Endometrial microvascular endothelial cells (primary cell): ENCODE measurements at regions not wholly inside any gene's neighbourhood (a gene's known extent, or its start where the extent isn't known, plus 50 kb on each side); places are given as distances from the start of the nearest gene placed in this dataset.

Experiments used
- in situ Hi-C: cut with HindIII; loops from 2 replicates; pipeline ENCODE4 v1.10.0; 2017; ENCODE audit warnings: low sequenced_read_pairs, low pct_unique_long_range_greater_than_20kb; ENCODE audit errors: inconsistent ontology term

DNA sequence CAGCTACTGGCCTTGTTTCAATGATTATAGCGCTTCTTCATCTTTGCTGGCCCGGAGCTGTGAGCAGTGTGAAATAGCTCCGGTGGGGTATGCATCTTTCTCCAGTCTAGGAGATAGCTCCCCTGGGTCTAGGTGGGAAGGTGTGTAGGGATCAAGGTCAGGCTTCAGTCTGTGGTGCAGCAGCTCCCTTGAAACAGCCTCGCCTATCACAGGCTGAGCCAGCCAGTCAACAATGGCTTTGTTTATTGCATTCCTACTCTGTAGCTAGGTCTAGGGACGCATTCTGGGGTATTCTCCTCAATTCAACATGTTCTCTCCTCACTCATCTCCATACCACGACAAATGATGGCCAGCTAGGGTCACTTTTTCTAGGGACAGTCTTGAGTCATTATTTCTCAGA is 646.8 kb upstream of the IGFBP3 start:
- in situ Hi-C loops = no loop called here

DNA sequence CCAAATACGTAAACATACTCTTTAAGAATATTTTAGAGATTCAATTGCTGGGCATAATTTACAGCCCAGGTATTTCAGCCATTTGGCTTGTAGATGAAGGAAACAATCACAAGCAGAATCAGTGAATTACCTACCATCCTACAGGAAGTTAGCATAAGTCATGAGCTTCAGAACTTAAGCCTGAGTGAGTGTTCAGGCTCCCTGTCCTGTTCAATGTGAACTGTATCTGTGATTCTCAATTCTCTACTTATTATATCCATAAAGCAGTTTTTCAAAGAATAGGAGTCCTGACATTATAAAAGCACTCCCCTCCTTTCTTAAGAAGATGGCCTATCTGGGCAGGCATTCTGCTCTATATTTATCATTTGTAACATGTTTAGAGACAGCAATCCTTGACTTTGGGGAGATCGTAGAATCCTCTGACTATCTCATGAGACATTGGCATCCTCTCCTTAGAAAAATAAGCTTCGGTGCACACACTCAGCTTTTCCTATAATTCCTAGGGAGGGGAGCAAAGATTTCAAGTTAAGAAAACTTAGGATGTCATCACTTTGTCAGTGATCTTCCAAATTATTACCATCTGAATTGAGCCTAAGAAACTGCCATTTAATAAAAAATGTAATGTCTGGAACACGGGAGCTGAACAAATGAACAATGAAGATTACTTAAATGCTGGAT is 645.2 kb upstream of the IGFBP3 start:
- in situ Hi-C loops = no loop called here

DNA sequence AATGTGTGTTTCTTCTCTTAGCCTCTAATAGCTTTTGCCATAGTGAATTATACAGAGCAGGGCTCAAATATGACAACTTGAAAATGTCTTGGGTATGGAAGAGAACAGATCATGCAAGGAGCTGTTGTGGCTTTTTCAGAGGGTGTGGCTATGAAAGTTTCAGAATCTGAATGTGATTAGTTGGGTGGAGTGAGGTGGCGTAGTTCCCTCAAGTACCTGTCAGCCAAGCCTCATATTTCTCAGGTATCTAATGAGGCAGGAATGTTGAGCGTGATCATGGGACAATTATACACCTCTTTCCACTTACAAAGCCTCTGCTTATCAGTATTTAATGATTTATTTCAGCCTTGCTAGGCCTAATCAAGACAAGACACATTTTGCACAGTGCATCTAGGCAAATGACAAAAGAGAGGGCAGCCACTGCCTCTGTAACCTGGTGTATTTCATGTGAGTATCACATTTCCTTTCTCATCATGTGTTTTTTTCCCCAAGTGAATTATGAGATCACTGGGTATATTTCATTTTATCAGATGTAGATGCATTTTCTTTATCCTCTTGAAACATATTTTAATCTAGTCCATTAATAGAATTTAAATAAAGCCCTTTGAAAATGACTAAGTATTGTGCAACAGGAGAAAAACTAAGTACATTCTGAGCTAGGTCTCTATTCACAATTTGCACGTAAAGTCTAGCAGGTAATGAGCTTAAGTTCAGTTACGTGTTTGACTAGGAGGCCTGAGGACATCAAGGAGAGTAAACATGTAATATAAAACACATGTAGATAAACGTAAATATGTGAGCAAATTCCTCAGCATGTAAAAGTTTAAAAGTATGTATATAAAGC is 644.4 kb upstream of the IGFBP3 start:
- in situ Hi-C loops = no loop called here

DNA sequence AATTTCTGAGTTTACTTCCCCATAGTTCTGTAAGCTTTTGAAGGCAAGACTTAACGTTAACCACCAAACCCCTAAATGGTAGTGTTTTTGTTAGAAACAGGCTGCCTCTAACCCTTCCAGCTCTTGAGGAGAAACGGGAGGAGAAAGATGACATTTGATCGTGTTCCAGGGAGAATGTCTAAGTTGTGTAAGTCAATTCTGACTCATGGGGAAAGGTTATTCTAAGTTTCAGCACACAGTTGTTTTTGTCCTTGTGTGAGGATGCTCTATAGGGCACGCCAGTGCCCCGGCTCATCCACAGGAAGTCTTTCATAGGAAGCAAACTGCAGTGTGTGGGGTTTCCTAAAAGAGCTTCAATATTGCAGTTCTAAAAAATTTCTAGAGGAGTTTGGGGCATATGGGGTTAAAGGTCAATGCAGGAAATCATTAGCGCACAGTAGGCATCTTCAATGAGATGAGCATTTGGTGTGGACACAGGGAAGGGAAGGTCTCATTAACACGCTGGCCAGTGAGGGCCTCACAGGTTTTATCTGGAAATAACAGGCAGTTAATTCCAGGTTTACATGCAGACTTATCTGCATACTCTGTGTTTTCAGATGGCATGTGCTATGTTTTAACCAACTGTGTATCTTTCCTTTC is 638.2 kb upstream of the IGFBP3 start:
- in situ Hi-C loops = no loop called here

DNA sequence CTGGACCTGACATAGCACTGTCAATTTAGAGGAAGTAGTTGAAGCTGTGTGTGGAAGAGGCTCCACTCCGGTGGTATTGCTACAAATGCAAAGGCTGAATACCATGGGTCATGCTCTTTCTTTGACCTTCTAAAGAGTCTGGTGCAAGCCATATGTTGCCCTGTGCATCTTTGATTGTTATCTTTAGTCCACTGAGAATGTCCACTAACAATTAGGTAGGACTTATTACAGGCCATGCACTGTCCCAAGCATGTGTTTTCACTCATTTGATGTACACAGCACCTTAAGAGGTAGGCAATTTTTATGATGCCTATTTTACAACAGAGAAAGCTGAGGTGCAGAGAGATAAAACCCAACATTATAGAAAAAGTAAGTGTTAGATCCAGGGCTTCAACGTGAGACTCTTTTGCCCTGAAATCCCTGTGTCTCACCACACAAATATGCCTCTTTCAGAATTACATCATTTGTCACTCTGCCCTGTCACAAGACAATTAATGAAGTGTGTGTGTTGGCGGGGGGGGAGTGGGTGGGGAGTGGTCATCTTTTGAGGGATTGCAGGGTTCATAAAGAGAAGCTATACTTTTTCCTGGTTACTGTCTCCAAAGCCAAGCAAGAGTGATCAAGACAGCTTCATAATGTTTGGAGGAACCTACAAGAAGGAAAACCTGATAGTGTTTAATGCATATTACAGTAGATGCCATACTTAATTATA is 637.6 kb upstream of the IGFBP3 start:
- in situ Hi-C loops = no loop called here

DNA sequence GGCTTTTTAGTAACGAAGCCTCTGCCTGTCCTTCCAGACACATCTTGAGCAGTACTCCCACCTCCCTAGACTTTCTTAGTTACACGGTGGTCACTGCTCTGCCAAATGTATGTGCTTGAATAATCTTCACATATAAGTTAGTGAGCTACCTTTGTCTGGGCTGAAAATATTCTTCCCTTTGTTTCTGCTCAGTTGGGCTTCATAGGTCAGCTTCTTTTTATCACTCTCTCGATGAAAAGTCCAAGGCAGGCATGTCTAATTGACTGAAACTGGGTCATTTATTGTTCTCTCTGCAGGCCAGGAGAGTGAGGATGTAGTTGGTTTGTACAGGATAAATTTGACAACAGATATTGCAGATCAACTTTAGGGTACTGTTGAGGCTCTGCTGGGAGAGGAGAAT is 636.7 kb upstream of the IGFBP3 start:
- in situ Hi-C loops = no loop called here

DNA sequence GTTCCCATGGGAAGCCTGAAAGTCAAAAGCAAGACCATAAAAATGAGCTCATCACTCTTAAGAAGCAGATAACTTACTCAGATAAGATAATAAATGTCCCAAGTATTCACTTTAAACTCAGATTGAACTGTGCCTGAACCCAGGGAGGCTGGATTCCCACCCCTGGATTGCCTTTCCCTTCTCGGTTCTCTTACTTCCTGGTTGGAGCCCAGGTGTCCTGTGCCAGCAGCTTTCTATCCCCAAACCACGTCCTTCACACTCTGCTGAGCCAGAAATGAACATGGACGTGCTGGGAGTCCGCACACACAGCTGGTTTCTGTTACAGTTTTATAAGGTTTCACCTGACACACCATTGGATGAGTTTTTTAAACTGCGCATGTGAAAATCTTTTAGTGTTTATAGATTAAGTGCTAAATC is 636.2 kb upstream of the IGFBP3 start:
- in situ Hi-C loops = no loop called here

DNA sequence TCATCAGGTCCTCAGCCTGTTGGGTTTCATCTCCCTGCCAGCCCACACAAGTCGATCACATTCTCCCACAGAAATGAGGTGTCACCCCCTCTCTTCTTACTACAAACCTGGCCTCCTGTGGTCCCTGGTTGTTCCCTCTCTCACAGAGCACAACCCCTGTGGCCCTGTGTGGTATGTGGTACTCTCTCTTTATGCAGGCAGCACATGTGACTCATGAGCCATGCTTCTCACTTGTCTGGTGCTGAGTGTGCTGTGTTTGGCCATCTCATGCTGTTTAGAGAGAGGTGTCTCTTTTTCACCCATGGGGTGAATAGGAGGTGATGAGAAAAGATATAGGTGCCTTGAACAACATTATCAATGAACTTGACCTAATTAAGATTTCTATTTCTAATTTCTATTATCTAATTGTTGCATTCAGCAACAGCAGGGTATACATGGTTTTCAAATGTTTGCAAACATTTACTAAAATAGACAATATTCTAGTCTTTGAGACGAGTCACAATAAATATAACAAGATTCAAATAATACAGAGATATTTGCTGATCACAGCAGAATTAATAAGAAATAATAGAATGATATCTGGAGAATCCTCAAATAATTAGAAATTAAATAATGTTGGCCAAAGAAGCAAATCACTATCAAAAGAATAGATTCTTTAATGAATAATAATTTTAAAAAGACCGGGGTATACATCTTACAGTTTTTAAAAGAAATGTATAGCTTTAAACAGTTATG is 633.8 kb upstream of the IGFBP3 start:
- in situ Hi-C loops = no loop called here

DNA sequence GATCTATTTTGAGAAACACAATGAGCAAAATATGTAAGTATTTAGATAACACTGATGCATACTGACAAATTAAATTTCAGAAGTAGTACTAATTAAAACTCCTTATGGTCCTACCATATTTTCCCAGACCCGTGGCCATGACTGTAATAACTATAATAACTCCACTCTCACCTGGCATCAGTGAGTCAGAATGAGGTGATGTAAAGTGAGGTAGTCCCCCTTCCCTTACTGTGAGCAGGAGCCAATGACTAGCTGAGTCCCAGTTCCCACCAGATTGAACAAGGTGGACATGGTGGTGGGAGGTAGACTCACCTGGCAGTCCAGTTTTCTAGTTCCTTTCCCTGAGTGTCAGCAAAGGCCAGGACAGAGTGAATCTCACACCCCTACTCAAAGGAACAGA is 630.5 kb upstream of the IGFBP3 start:
- in situ Hi-C loops = no loop called here

DNA sequence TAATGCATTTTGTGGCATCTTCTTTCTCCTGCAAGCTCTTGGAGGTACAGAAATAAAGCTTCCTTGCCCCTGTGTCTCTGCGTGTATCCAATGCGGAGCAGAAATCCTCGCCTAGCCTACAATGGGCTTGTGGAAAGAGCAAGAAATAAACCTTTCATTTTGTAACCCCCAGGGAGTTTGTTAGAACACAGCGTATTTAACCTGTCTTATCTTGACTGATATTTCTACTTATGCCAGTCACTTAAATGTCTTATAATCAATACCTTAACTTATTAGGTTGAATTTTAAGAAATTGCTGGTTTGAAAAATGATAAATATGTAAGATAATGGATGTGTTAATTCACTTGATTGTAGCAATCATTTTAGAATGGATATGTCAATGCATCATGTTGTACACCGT is 629.8 kb upstream of the IGFBP3 start:
- in situ Hi-C loops = no loop called here

DNA sequence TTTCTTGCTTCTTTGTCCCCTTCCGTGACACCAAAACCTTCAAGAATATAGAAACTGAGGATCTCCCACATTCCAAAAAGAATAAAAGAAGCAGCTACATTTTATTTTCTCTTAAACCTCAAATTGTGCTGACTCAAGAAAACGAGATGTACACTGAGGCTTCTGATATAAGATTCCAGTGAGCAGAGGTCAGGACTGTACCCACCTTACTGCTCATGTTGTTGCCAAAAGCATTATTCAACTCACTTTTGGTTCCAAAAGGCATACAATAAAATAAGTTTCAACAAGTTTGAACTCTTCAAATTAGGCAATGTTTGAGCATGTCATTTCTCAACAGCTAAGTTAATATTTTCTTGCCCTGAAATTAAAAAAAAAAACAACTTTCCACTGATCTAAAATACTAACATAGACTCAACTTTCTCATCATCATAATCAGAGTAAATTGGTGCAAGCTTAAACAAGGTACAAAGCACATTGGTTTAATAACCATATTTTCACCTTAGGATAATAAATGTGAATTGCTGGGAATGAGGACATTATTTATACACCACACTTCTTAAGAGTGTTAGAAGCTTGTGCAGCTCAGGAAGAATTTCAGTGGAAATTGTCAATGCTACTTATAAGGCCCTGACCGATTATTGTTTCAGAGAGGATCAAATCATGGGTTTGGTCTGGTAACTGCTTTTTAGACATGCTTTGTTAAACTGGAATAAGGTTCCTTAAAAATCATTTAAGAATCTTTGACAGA is 629.0 kb upstream of the IGFBP3 start:
- in situ Hi-C loops = no loop called here

DNA sequence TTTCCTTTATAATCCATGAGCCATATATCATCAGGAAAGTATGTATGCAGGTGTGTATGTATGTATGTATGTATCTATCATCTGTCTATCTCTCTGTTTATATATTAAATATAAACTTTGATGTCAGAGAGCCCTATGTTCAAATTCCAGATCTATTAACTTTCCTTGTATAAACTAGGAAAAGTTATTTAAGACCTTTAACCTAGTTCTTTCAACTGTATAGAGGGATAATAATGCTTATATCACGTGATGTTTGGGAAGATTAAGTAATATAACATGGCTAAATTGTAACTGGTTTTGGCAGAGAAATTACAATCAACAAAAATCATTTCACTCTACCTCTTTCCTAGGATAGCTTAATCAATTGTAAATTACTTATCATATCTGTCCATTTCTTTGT is 628.3 kb upstream of the IGFBP3 start:
- in situ Hi-C loops = no loop called here

DNA sequence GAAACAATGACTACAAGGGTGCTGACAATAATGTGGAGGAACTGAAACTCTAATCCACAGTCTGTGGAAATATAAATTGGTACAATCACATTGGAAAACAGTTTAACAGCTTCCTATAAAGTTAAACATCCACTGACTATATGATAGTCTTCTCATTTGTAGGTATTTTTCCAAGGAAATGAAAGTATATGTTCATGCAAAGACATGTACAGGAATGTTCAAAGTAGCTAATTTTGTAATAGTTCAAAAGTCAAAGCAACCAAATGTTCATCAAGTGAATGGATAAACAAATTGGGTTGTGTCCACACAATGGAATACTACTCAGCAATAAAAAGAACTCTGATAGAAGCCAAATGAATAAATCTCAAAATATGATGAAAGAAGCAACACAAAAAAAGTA is 626.0 kb upstream of the IGFBP3 start:
- in situ Hi-C loops = no loop called here

DNA sequence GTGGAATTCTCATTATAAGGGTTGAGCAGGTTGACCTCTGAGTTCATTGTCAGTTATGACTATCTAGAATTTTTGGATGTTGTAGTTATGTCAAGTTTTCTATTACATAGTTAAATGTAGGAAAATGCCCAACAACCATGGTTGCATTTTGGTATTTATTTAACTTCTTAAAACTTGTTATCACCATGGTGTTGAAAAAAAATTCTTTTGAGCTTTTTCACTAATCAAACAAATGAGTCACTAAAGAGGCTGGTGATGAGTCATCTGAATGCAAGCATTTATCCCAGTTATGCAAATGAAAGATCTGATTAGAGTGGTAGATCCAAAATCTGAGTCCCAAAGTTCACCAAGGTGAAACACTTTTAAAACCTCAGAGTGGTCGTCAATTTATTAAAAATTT is 624.7 kb upstream of the IGFBP3 start:
- in situ Hi-C loops = no loop called here

DNA sequence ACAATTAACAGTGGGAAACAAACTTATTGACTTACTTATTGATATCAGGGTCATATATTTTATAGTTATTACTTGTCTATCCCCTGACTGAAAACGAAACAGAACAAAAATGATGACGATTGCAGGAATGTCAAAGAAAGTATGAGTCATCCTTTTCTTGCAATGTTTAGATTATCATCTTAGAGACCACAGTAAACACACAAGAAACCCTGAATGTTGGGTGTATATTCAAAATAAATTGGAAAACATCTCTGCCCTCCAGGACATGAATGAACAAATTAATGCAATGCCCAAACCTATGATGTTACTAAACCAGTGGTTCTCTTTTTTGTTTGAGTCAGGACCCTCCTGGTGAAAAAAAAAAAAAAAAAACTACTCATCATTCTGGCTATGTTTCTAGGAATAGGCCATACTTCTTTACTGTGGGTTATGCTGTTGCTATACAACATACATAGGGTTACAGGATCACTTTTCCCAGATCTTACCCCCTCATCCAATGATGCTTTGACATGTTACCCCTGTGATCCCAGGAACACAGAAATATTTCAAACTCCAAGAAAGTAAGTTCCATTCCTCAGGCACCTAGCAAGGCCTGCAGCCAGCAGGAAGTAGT is 623.4 kb upstream of the IGFBP3 start:
- in situ Hi-C loops = no loop called here

DNA sequence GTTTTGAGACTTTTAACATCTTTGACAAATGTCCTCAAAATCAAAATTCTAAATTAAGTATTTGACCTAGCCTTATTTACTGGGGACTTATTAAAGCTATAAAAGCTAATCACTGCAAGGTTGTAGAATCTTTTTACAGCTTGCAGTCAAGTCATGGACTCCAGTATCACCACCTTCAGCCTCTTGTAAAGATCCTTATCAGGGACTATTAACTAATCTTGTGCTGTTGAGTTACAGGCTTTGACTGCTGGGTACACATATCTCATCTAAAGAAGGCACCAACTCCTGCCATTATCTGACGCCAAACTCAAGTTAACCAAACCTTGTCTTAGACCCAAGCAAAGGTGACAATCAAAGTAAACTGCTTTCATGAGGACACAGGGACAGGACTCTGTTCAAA is 621.0 kb upstream of the IGFBP3 start:
- in situ Hi-C loops = no loop called here

DNA sequence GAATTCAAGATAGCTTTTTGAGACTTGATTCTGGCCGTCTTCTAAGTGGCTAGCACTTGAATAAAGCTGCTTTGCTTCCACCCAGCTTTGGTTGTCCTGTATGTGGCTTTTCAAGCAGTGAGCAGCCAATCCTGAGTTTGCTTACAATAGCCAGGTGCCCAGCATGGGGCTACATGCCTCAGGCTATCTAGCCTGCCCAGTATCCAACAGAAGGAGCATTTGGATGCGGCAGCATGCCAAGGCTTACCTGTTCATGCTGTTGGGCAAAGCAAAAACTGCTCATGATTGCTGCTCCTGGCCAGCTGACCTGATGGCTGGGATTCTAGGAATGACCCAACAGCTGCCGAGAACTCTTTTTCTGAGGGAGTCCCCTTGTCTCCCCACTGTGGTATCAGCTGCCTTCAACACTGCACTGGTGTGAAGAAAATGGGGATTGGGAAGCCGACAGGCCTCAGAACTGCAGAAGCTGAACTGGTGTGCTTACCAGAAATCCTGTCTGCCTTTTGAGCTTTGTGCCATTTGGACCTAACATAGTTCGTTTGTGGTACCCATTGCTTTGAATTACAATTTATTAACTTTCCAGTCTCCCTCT is 618.9 kb upstream of the IGFBP3 start:
- in situ Hi-C loops = no loop called here
